HepG2 (cell line): ENCODE measurements at regions not wholly inside any gene's neighbourhood (a gene's known extent, or its start where the extent isn't known, plus 50 kb on each side); places are given as distances from the start of the nearest gene placed in this dataset.

Source experiments
- ATF7 ChIP-seq, 2 experiments: fragments of 450-650 bp in 1 of 2; sonication (generic) in 1 of 2; formaldehyde crosslinking in 1 of 2; IDR thresholded peaks; 2 replicates each; pipeline versions ENCODE4 v1.4.0 to v1.6.1; 2016 to 2020; ENCODE audit warnings: antibody characterized with exemption in 1 of 2, mild to moderate bottlenecking in 1 of 2, missing genetic modification reagents in 1 of 2
- CTCF ChIP-seq: sonication (generic); formaldehyde crosslinking; IDR thresholded peaks from 2 replicates; pipeline ENCODE4 v1.5.0; 2020; ENCODE audit warnings: mild to moderate bottlenecking, missing genetic modification reagents, moderate library complexity
- EP300 ChIP-seq, 3 experiments: sonication (generic) in 1 of 3; formaldehyde crosslinking in 1 of 3; IDR thresholded peaks; 2 replicates each; pipeline versions ENCODE4 v1.5.1 to v1.6.1; 2011 to 2020; ENCODE audit warnings: low read depth in 2 of 3, low read length in 2 of 3, borderline replicate concordance in 1 of 3, improper control_type of control experiment in 1 of 3, mild to moderate bottlenecking in 1 of 3, missing genetic modification reagents in 1 of 3, moderate library complexity in 1 of 3
- TAF1 ChIP-seq: sonication (generic); formaldehyde crosslinking; IDR thresholded peaks from 2 replicates; pipeline ENCODE4 v1.4.0; 2020; ENCODE audit warnings: missing genetic modification reagents
- ZFP37 ChIP-seq: sonication (generic); formaldehyde crosslinking; IDR thresholded peaks from 2 replicates; pipeline ENCODE4 v1.4.0; 2020; ENCODE audit warnings: missing genetic modification reagents, borderline replicate concordance
- ZNF138 ChIP-seq: sonication (generic); formaldehyde crosslinking; IDR thresholded peaks from 2 replicates; pipeline ENCODE4 v1.5.0; 2020; ENCODE audit warnings: mild to moderate bottlenecking, low read depth, missing genetic modification reagents

GRCh38 chr6:81889377-81890053 is 137.0 kb upstream of the TENT5A start:
- TF ChIP-seq CTCF (CRISPR knock-in tag) = no peak
- TF ChIP-seq ZFP37 = no peak
- no peak for TF ChIP-seq ATF7 (IDR thresholded peaks at IDR 0.05)
- TF ChIP-seq ATF7 (CRISPR knock-in tag; IDR thresholded peaks at IDR 0.05) = no peak
- no peak for TF ChIP-seq TAF1 (CRISPR knock-in tag)
- no peak for TF ChIP-seq EP300 (IDR thresholded peaks at IDR 0.05; ENCODE audit: low read depth in 2 of 2, low read length in 2 of 2)
- no peak for TF ChIP-seq EP300 (CRISPR knock-in tag; IDR thresholded peaks at IDR 0.05; ENCODE audit: borderline replicate concordance)
- no peak for TF ChIP-seq ZNF138 (CRISPR knock-in tag)
